Stimulated activated CD4-positive, alpha-beta T cell treated with anti-CD3 and anti-CD28 coated beads, Interleukin-2, amount 100 ng/mL, for 48 hours (primary cell): ENCODE measurements at regions not wholly inside any gene's neighbourhood (a gene's known extent, or its start where the extent isn't known, plus 50 kb on each side); places are given as distances from the start of the nearest gene placed in this dataset.

Experiments used
- DNase-seq, 2 donors: peaks; one replicate each; pipeline ENCODE4 v3.0.0-alpha.2; 2020

GRCh38 chr12:126742241-126742641 lies 1524.7 kb upstream of the TMEM132C start:
- no peak for DNase-seq

- DNase-seq = peak; percentile 54 to 62
Observed at GRCh38 chr12:126747530-126748149, 1519.3 kb upstream of the TMEM132C start.

- no peak for DNase-seq
Observed at GRCh38 chr12:126752021-126752420, 1514.9 kb upstream of the TMEM132C start.

DNA sequence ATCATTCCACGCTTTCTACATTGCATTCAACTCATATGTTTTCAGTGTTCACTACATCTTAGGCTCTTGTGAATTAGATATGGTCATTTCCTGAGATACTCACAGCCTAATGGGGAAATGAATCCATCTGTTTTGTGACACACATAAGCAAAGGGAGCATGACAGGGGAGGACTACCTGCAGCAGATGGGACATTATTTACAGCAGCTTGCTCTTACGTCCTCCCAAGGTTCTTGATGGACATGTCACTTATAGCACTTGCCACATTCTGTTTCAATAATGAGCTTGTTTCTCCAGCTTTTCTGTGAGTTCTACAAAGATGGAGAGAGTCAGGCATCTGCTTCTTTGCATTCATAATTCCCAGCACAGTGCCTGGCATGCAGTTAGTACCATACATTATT lies 1509.6 kb upstream of the TMEM132C start:
- DNase-seq = no peak

- no peak for DNase-seq
Observed at GRCh38 chr12:126760092-126760491, 1506.9 kb upstream of the TMEM132C start.

DNA sequence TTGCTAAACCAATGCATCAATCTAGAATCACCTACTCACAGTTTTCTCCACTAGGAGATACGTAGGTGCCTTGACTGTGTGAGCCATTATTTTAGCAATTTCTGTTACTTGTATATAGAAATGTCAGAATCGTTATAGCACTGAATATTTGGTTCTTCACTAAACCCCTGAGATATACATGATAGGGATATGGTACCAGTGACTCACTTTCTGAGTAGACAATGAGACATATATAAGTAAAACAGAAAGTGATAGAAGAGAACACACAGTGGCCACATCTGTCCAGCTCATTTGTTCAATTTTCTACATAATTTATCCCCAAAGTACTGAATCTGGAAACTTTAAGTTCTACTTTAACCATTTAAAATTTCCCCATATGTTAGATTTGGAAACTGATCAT lies 1505.5 kb upstream of the TMEM132C start:
- no peak for DNase-seq

DNA sequence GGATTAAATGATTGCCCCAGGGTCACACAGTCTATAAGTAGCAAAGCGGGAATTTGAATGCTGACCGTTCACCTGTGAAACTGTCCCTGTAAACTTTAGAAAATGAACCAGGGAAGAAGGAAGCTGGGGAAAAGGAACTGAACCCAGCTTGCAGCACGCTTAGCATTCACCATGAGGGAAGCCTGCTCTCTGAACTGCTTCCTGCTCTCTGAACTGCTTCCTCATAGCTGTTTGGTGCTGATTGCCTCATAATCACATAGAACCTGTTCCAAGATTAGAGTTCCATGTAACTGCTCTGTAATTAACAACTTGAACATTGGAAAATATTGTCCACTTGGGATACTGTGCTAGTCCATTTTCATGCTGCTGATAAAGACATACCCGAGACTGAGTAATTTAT lies 1504.8 kb upstream of the TMEM132C start:
- DNase-seq = no peak

DNA sequence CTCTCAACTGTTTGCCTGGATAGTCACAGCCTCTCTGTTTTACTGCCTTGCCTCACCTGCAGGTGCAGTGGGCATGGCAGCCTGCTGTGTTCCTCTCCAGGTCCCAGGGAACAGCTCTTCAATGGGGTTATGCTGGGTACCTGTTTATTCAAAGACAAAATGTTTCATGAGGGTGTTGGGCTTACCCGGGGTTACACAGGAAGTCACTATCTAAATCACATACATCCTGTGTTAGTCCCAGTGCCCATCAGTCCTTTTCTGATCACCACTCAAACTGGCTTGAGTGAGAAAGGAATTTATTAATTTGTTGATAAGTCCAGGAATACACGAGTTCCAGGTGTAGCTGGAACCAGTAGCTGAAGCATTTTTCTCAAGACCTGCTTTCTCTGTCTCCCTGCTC lies 1503.6 kb upstream of the TMEM132C start:
- DNase-seq = no peak

DNA sequence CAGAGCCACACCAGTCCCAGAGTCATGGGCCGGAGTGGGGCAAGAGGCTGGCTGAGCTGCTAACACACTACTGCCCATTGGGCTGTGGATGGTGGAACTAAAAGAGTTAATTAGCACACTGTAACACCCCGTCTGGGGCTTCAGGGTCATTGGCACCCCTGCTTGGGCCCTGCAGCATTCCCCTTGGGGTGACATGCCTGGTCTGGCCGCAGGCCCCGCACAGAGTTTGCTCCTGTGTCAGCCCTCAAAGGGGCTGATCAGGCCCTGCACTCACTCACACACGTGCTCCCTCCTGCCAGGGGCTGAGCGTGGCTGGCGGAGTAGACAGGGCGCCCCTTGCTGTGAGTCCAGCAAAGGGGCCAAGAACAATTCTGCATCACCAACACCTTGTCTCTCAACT lies 1499.6 kb upstream of the TMEM132C start:
- no peak for DNase-seq

GRCh38 chr12:126768517-126768916 lies 1498.5 kb upstream of the TMEM132C start:
- no peak for DNase-seq

GRCh38 chr12:126770188-126770587 lies 1496.8 kb upstream of the TMEM132C start:
- no peak for DNase-seq

DNA sequence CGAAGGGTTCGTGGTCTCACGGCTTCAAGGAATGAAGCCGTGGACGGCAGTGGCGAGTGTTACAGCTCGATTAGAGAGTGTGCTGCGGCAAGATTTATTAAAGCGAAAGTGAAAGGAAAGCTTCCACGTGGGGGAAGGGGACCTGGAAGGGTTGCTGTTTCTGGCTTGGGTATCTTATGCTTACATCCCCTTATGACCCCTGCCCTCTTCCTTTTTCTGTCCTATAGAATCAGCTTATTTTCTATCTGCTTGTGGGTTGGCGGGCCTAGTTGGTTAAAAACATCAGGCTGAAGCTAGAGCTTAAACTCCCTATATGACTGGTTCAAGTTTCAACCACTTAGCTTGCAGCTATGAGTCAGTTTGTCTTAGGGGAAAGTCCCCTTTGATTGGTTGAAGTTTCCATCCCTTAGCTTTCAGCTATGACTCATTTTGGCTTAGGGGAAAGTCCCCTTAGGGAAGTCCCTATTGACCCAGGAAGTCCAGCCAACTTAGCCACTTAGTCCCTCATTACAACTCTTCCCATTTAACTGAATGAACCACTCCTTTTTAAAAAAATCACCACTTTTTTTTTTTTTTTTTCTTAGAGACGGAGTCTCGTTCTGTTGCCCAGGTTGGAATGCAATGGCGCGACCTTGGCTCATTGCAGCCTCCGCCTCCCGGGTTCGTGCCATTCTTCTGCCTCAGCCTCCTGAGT lies 1494.7 kb upstream of the TMEM132C start:
- peak; percentile 18 to 19 for DNase-seq

GRCh38 chr12:126773012-126773411 lies 1494.0 kb upstream of the TMEM132C start:
- DNase-seq = no peak

DNA sequence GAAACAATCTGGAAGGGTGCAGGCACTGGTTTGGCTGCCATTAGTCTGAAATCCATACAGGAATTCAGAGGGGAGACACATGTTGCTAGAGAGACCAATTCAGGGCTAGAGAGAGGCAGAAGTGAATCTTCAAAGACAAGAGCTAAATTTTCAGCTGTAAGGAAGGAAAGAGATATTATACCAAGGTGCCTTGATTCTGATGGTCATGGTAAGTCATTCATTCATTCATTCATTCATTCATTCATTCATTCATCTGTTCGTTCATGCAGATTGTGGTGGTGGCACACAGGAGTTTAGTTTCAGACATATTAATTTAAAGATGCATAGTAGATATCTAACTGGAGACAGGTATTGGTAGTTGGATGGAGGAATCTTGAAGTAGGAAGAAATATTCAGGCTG lies 1493.5 kb upstream of the TMEM132C start:
- no peak for DNase-seq

DNA sequence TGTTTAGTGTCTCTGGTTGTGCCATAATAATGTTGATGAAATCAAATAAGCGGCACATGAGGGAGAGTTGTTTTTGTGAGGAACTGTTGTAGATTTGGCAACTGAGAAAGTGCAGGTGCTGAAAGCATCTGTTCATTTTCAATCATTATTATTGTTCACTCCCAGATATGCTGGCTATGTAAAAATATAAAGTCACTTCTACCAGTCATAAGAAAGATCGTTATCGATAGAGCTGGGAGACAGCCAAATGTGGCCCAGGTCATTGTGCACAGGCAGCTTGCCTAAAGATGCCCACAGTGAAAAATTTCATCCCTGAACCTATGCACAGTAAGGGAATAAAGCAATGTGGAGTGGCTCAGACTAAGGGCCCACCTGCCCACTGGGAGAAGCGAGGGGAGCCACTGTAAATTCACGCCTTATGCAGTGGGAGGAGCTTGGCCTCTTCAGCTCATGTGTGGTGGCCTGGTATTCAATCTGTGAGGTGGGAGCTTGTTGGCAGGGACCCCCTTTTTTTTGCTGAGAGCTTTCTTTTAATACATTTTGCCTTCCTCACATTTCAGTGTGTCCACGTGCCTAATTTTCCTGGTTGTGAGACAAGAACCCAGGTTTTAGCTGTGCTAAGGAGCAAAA lies 1490.8 kb upstream of the TMEM132C start:
- DNase-seq = no peak

DNA sequence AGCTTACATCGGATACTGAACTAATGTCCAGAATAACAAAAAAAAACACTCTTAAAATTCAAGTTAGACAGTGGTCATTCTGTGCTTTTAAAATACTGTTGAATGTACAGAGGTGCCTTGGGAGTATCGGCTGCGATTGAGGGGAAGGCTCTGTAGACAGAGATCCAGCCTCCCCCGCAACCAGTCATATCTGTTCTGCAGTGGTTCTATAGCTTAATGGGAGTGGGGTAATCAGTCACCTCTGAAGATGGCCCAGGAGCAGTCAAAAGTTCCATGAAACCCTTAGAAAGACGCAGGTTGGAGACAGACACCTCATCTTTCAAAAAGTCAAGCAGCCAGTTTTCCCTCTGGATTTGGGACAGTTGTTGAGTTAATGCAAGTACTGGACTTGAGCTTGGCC lies 1486.6 kb upstream of the TMEM132C start:
- DNase-seq = no peak

DNA sequence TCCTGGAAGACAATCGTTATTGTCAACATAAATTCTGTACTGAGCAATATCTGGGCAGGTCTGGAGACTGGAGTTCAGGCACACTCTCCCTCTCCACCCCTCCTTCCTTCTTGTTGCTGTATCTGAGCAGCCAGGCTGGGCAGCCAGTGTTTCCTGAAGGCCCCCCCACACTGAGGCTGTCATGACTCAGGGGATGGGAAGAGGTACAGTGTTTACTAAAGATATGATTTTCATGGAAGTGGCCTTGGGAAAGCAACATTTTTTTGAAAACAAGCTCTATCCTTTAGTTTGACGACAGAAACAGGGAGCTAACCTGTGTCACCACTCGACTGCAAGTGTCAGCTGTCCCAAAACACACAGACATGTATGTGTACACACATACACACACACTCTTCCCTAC lies 1485.4 kb upstream of the TMEM132C start:
- DNase-seq = no peak

GRCh38 chr12:126782083-126782482 lies 1484.9 kb upstream of the TMEM132C start:
- no peak for DNase-seq

- DNase-seq = peak; percentile 8 to 29
Observed at GRCh38 chr12:126784328-126784921, 1482.5 kb upstream of the TMEM132C start.

DNA sequence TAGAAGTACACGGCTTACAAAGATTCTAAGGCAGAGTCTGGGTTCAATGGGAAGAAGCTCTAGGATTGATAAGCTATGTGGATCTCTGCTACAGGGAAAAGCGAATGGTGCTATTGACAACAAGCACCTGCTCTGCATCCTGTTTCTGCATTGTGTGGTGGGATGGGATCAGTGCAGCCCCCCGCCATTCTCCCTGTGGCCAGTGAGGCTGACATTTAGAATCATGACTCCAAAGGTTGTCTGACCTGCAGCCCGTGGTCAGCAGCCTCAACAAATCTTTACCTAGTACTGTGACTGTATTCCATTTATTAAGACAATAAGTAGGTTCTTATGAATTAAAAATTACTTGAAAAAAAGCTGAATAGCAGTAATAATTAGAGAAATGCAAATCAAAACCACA lies 1477.0 kb upstream of the TMEM132C start:
- DNase-seq = no peak

DNA sequence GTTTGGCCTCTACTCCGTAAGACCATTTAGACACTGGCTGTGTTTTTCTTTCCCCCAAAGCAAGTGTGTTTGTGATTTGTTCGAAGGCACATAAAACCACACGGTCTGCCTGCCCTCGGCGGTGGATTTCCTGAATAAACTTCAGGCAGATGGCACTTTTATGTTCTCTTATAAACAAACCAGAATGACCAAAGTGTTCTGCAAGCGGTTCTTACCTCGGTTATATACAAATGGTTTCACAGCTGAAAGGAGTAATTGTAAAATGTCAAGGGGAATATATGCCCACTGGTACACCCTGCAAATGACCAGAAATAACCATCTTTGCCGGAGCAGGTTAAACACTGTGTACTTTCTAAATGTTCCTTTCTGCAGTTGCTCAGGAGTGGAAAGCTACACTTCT lies 1475.8 kb upstream of the TMEM132C start:
- no peak for DNase-seq

GRCh38 chr12:126792411-126792810 lies 1474.6 kb upstream of the TMEM132C start:
- DNase-seq = no peak

DNA sequence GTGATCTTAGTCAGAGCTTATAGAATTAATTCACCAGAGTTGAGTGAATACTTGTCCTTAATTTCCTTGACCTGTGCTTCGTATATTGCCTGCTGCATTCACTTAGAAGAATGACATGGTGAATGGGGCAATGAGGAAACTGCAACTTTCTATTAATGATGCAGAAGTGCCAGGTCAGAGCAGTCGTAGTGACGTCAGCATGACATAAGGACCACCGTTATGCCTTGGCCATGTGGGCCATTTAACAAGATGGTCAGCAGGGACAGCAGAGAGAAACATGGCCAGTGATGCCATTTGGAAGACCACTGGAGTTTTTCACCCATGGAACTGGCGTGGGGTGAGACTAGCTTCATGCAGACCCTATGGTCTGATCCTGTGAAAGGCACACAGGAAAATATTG lies 1469.4 kb upstream of the TMEM132C start:
- no peak for DNase-seq

GRCh38 chr12:126798449-126798848 lies 1468.5 kb upstream of the TMEM132C start:
- no peak for DNase-seq
